Uterus (tissue), 3 donors: ENCODE measurements at regions not wholly inside any gene's neighbourhood (a gene's known extent, or its start where the extent isn't known, plus 50 kb on each side); places are given as distances from the start of the nearest gene placed in this dataset.
"Not testable (repeated sequence)": the region's sequence is repeated elsewhere in the genome, so short reads cannot be mapped to it uniquely, and the experiment has no call there.

Experiments
- DNase-seq, 2 donors: peaks; one replicate each; pipeline ENCODE4 v3.0.0-alpha.2; 2019 to 2020
- H3K27ac ChIP-seq, 2 donors: fragments of 200-600 bp; sonication (generic); 1 replicate in 1 of 2; 2 replicates in 1 of 2; pipeline ENCODE4 v1.5.1; 2016 to 2018
- H3K27me3 ChIP-seq, 2 donors: fragments of 200-600 bp; sonication (generic); one replicate each; pipeline ENCODE4 v1.5.1; 2018 to 2019; ENCODE audit warnings: control low read depth in 1 of 2
- H3K36me3 ChIP-seq, 2 donors: fragments of 200-600 bp; sonication (generic); one replicate each; pipeline ENCODE4 v1.5.1; 2019; ENCODE audit warnings: control low read depth in 1 of 2
- H3K4me1 ChIP-seq, 2 donors: fragments of 200-600 bp; sonication (generic); one replicate each; pipeline ENCODE4 v1.5.1; 2018 to 2019; ENCODE audit warnings: control low read depth in 1 of 2
- H3K4me3 ChIP-seq, 2 donors: fragments of 200-600 bp; sonication (generic); 1 replicate in 1 of 2; 2 replicates in 1 of 2; pipeline ENCODE4 v1.5.1; 2018 to 2019; ENCODE audit warnings: mild to moderate bottlenecking in 1 of 2
- H3K9me3 ChIP-seq, 2 donors: fragments of 200-600 bp; sonication (generic); one replicate each; pipeline ENCODE4 v1.5.1; 2019; ENCODE audit warnings: control low read depth in 1 of 2
- POLR2A ChIP-seq, 2 donors: fragments of 450-650 bp; IDR thresholded peaks; one replicate each; pipeline ENCODE4 v1.6.1; 2016; ENCODE audit warnings: antibody characterized with exemption in 2 of 2, mild to moderate bottlenecking in 1 of 2, moderate library complexity in 1 of 2
- intact Hi-C: fragments of 100-400 bp; cut with DNase I; formaldehyde crosslinking; loops from one replicate; pipeline ENCODE4 v1.15.1; 2023; ENCODE audit warnings: low total_unique reads
- TF ChIP-seq, protein P1 (sequence below), 4 experiments: fragments of 200-600 bp in 2 of 4; fragments of 450-650 bp in 2 of 4; sonication (generic) in 2 of 4; IDR thresholded peaks; one replicate each; pipeline ENCODE4 v1.5.1; 2016 to 2019; ENCODE audit warnings: antibody characterized with exemption in 4 of 4, mild to moderate bottlenecking in 2 of 4, moderate library complexity in 1 of 4
- donor health status: DM: yes; HTN: yes; CAD: no.

- TF ChIP-seq, protein P1, sequence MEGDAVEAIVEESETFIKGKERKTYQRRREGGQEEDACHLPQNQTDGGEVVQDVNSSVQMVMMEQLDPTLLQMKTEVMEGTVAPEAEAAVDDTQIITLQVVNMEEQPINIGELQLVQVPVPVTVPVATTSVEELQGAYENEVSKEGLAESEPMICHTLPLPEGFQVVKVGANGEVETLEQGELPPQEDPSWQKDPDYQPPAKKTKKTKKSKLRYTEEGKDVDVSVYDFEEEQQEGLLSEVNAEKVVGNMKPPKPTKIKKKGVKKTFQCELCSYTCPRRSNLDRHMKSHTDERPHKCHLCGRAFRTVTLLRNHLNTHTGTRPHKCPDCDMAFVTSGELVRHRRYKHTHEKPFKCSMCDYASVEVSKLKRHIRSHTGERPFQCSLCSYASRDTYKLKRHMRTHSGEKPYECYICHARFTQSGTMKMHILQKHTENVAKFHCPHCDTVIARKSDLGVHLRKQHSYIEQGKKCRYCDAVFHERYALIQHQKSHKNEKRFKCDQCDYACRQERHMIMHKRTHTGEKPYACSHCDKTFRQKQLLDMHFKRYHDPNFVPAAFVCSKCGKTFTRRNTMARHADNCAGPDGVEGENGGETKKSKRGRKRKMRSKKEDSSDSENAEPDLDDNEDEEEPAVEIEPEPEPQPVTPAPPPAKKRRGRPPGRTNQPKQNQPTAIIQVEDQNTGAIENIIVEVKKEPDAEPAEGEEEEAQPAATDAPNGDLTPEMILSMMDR (IDR thresholded peaks at IDR 0.05), result no peak
- no peak for TF ChIP-seq POLR2A (IDR thresholded peaks at IDR 0.05)
- intact Hi-C loops, result no loop called here
- Histone ChIP-seq H3K4me1 (no peaks in the 10 kb centered on the region), H3K4me3 (no peak overlapping the region), H3K27ac (no peak overlapping the region), H3K27me3 (no peaks in the 10 kb centered on the region), H3K9me3 (no peaks in the 10 kb centered on the region), H3K36me3 (no peaks in the 10 kb centered on the region)
- no peak for DNase-seq
Observed at GRCh38 chr3:118529554-118529953, 505.1 kb downstream of the IGSF11 start.

DNA sequence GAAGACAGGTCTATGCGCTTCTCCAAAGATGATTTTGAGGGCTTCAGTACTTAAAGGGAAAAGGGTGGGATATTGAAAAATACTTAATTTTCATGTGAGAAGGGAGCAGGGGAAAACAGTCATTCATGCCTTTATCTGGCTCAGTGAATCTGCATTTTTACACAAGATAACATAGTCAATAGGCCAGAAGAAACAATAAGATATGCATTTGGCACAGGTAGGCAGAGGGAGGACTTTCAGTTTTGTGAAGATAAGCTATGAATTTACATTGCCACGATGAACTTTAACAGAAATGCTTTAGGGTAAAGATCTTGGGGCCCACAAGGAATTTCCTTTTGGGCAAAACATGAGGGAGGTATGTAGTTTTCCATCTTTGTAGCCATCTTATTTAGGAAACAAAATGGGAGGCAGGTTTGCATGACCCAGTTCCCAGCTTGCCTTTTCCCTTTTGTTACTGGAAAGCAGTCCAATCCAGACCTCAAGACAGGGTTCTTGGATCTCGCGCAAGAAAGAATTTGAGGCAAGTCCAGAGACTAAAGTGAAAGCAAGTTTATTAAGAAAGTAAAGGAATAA, 504.2 kb downstream of the IGSF11 start:
- DNase-seq, result no peak
- no peaks in the 10 kb centered on the region for H3K36me3 ChIP-seq
- H3K9me3 ChIP-seq, result no peaks in the 10 kb centered on the region
- no peaks in the 10 kb centered on the region for H3K4me1 ChIP-seq
- intact Hi-C loops, result no loop called here
- TF ChIP-seq, protein P1 (IDR thresholded peaks at IDR 0.05), result no peak
- no peak for TF ChIP-seq POLR2A (IDR thresholded peaks at IDR 0.05)
- H3K4me3 ChIP-seq, result no peak overlapping the region
- H3K27me3 ChIP-seq, result no peaks in the 10 kb centered on the region
- no peak overlapping the region for H3K27ac ChIP-seq

GRCh38 chr3:118530927-118531356, 503.7 kb downstream of the IGSF11 start:
- H3K9me3 ChIP-seq, H3K36me3 ChIP-seq, H3K4me3 ChIP-seq, H3K27me3 ChIP-seq, H3K4me1 ChIP-seq, intact Hi-C loops, H3K27ac ChIP-seq, DNase-seq: not testable (repeated sequence)

GRCh38 chr3:118531816-118532215, 502.8 kb downstream of the IGSF11 start:
- Histone ChIP-seq H3K4me1 (no peaks in the 10 kb centered on the region), H3K27me3 (no peaks in the 10 kb centered on the region), H3K27ac (no peak overlapping the region), H3K4me3 (no peak overlapping the region), H3K9me3 (no peaks in the 10 kb centered on the region), H3K36me3 (no peaks in the 10 kb centered on the region)
- intact Hi-C loops, result no loop called here
- TF ChIP-seq, protein P1 (IDR thresholded peaks at IDR 0.05), result no peak
- no peak for TF ChIP-seq POLR2A (IDR thresholded peaks at IDR 0.05)
- no peak for DNase-seq

GRCh38 chr3:118533676-118534075, 501.0 kb downstream of the IGSF11 start:
- H3K4me1 ChIP-seq, result no peaks in the 10 kb centered on the region
- H3K4me3 ChIP-seq, result no peak overlapping the region
- DNase-seq, result no peak
- H3K27ac ChIP-seq, result no peak overlapping the region
- intact Hi-C loops, result no loop called here
- H3K27me3 ChIP-seq, result no peaks in the 10 kb centered on the region
- TF ChIP-seq, protein P1 (IDR thresholded peaks at IDR 0.05), result no peak
- TF ChIP-seq POLR2A (IDR thresholded peaks at IDR 0.05), result no peak
- no peaks in the 10 kb centered on the region for H3K36me3 ChIP-seq
- no peaks in the 10 kb centered on the region for H3K9me3 ChIP-seq

- no peak for DNase-seq
- intact Hi-C loops, result no loop called here
- no peaks in the 10 kb centered on the region for H3K9me3 ChIP-seq
- no peak for TF ChIP-seq POLR2A (IDR thresholded peaks at IDR 0.05)
- TF ChIP-seq, protein P1 (IDR thresholded peaks at IDR 0.05), result no peak
- H3K27me3 ChIP-seq, result no peaks in the 10 kb centered on the region
- no peak overlapping the region for H3K4me3 ChIP-seq
- H3K4me1 ChIP-seq, result no peaks in the 10 kb centered on the region
- no peaks in the 10 kb centered on the region for H3K36me3 ChIP-seq
- H3K27ac ChIP-seq, result no peak overlapping the region
Observed at GRCh38 chr3:118534519-118534918, 500.1 kb downstream of the IGSF11 start.
